LNCAP (cell line): ENCODE measurements at regions not wholly inside any gene's neighbourhood (a gene's known extent, or its start where the extent isn't known, plus 50 kb on each side); places are given as distances from the start of the nearest gene placed in this dataset.

Experiments used
- CTCF ChIP-seq: fragments of 450-650 bp; IDR thresholded peaks from 2 replicates; pipeline ENCODE4 v1.5.1; 2017; ENCODE audit warnings: mild to moderate bottlenecking

- no peak for TF ChIP-seq CTCF
Observed at GRCh38 chr14:98864211-98864610, 407.8 kb downstream of the BCL11B start.

- TF ChIP-seq CTCF = no peak
Observed at GRCh38 chr14:98867146-98867545, 404.9 kb downstream of the BCL11B start.

- no peak for TF ChIP-seq CTCF
Observed at GRCh38 chr14:98867726-98868125, 404.3 kb downstream of the BCL11B start.

GRCh38 chr14:98868866-98869265 is 403.1 kb downstream of the BCL11B start:
- TF ChIP-seq CTCF = no peak

- no peak for TF ChIP-seq CTCF
Observed at GRCh38 chr14:98871796-98872195, 400.2 kb downstream of the BCL11B start.

GRCh38 chr14:98877065-98877464 is 394.9 kb downstream of the BCL11B start:
- no peak for TF ChIP-seq CTCF

GRCh38 chr14:98878282-98878681 is 393.7 kb downstream of the BCL11B start:
- TF ChIP-seq CTCF = no peak

- no peak for TF ChIP-seq CTCF
Observed at GRCh38 chr14:98886982-98887381, 385.0 kb downstream of the BCL11B start.
